ENCODE measurements at regions not wholly inside any gene's neighbourhood (a gene's known extent, or its start where the extent isn't known, plus 50 kb on each side); places are given as distances from the start of the nearest gene placed in this dataset.

DNA sequence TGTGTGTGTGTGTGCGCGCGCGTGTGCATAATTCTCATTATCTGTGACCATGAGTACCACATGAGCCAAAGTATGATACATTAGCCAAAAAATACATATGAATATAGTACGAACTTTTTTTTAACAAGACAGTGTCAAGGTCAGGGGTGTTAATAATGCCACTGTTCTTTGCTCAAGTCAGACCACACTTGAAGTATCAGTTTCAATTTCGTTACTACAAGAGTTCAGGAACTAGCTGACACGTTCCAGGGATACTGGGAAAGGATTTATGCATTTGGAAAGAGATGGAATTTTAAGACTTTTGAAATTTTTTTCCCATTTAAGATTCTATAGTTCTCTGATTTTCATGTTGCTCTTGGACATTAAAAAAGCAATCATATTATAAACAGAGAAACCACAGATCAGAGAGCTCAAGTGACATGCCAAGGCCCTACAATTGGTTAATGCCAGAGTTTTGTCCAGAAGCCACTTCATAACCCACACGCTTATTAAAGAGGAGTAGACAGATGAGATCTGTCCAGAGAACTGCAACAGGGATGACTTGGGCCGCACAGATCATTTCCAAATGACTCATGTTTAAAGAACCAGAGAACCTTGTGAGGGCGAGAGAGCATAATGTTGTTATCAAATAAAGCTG is 718.8 kb upstream of the SGCG start:
- DNase-seq, result no peak

DNA sequence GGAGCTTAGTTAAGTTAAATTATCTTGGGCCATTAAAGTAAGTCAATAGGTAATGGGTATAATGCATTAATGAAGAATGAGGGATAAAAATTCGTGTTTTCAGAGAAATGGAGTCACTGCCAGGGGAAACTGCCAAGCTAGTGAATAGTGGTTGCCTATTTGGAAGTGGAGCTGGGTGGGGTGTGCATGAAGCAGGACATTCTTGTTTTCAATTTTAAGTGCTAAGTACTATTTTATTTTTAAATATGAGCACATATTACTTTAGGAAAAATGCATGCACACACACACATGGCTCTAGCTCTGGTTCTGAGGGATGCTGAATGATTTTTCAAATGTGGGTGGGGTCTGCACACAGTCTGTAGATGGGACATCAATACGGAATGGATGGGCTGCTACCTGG is 717.7 kb upstream of the SGCG start:
- no peak for DNase-seq

DNA sequence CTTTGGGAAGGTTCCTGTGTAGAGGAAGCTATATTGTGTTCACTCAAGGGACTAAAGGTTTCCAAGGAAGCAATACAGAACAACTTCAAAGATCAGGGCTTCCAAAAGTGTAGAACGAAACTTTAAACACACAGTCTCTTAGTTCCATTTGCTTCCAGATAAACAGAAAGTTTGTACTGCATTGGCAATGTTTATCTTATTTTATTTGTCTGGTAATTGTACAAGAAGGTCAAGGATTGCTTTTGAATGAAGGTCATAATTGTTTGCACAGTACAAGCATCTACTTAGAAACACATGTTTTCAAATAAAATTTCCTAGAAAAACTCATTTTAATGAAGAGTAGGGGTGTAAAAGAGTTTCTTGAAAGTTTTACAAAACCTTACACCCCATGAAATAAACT is 712.7 kb upstream of the SGCG start:
- no peak for DNase-seq

- DNase-seq, result no peak
These were observed 712.0 kb upstream of the SGCG start for GRCh38 chr13:22468824-22469223.

DNA sequence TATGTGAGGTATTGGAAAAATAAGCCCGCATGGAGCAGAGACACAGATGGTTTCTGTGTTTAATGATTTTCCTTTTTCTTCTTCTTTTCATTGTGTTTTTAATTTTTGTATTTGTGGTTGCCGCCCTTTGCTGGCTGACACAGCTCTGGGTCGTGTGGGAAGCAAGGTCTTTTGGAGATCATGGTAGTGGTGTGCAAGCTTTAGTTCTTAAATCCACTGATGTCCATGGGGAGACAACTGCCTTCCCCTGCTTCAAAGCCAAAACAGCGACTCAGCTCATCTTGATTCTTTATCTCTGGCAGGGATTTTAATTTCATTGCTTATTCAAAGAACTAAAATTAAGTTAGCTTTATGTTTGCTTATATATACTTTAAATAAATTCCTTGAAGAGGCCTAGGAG is 711.3 kb upstream of the SGCG start:
- no peak for DNase-seq

GRCh38 chr13:22470075-22470474 is 710.7 kb upstream of the SGCG start:
- DNase-seq, result no peak

GRCh38 chr13:22482496-22483000 is 698.2 kb upstream of the SGCG start:
- no peak for DNase-seq

DNA sequence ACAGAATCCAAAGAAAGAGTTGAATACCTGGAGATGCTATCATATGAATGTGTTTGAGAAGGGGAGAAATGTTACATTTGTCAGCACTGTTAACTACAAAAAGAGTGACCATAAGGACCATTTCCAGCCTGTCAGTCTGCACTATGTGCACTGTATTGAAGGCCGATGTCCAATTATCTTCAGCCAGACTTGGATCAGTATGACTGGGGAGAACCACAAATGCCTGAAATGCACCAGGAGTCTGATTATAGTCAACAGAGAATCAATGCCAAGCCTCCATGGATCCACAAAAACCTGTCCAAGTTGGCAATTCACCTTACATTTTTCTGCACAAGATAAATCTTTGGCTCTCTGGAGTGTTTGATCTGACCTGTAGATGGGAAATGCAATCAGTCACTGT is 697.5 kb upstream of the SGCG start:
- DNase-seq, result no peak

GRCh38 chr13:22486490-22486889 is 694.3 kb upstream of the SGCG start:
- no peak for DNase-seq

DNA sequence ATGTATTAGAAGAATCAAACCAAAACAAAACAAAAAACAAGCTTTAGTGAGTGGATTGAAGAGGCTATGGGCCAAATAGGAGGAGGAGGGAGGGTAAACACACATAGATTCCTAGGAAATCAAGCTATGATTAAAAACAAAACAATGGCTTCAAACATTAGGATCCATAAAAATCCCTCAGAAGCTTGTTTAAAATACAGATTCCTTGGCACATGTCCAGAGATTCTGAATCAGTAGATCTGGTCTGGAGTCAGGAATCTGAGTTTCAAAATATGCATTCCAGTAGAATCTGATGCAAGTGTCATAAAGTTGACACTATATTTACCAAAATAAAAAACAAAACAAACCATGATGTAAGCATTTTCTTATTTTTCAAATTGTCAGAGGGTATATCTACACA is 692.8 kb upstream of the SGCG start:
- no peak for DNase-seq

GRCh38 chr13:22489771-22490170 is 691.0 kb upstream of the SGCG start:
- no peak for DNase-seq

DNA sequence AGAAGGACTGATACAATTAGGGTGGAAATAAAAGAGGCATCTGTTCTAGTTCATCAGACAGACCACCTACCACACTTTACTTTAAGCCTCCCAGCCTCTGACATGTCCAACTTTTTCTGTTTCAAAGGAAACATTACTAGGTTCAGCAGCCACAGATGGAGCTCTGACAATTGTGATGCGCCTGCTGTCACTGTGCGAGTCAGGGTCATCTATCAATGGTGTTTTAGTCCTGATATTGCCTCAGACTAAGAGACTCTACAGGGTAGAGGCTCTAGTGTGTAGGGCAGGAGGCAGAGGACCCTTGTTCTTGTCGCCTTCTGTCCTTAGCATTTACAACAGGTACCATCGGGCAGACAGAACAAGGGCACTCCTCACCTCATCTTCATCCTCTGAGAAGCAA is 685.0 kb upstream of the SGCG start:
- no peak for DNase-seq

DNA sequence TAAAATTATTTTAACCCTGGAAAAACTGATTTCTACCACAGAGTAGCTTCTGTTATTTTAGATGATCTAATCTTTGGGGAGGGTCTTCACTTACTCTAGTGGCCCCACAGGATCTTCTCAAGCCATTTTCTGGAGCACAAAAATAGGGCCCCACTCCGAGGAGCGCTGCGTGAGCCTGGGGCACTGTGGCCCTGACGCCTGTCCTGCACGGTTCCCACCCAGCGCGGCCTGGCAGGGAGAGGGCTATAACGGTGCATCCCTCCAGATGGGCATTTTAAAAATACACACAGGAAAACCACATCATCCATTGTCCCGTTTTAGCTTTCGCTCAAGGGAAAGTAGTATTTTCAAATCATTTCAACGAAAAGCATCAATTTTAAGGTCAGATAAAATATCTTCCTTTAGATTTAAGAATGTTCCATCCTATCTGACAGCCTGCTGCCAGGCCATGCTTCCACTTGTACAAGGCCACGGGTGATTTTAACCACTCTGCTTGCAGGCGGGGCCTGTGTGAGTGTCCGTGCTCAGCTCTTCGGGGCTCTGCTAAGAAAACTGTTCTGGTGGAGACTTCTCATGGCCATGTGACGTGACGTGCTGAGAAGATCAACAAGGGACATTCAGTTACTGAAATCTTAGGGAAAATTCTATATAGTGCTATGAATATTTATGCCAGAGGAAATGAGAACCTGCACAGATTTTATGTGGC is 683.8 kb upstream of the SGCG start:
- no peak for DNase-seq

DNA sequence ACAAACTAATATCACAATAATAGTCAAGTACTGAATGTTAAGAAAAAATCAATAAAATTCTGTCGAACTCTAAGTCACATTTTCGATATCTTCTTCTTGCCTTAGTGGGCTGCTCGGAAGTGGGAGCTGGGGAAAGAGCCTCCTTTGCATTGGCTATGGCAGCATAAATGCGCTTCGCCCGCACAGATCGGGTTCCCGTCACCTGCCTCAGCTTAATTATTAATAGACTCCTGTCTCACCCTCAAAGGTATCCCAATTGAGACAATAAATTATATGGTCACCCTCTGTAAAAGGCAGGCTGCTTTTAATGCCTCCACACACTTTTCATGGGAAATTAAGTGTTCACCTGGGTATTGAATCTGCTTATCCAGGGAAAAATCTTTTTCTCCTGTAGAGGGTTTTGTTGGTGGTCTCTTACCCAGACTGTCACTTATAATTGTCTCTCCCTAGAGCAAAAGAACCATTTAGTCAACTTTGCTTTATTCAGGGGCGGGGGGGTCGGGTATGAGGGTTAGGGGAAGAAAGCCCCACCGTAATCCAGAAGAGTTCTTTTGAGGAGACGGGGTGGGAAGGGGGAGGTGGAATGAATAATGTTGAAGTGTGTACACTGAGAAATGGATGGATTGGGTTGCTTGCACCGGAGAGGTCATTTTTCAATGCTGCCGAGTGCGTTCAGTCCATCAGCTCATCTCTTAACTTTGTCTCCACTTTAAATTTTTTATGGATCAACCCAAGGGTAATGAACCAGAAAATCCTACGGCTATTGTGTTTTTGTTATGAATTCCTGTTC is 682.6 kb upstream of the SGCG start:
- DNase-seq, result no peak

DNA sequence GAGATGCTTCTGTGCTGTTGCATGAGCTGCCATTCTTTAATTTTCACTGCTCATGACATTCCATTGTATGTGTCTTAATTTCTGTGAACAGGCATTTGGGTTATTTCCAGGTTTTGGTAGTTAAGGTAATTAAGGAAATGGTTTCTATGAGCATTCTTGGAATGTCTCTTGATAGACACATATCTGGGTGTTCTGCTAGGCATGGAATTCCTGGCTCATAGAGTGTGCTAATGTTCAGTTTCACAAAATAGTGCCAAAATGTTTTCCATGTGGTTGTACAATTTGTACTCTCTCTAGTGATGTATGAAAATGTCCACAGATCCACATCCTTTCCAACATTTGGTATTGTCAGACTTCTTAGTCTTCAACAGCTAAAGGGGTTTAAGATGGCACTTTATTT is 680.9 kb upstream of the SGCG start:
- no peak for DNase-seq

DNA sequence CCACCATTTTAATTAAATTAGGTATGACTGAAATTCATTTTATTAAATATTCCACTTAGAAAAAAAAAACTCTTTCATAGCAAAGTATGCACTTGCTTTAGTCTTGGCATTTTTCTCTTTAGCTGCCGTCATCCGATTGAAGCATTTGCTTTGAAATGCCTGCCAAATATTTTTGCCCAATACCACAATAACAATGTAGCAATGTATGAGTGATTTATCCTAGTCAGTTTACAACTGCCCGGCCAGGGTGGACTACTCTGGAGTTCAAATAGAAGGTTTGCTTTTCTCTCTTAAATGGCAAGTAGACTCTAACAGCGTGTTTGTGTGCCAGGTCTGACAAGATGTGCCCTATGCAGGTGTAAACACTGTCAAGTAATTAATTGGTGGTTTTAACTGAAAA is 675.3 kb upstream of the SGCG start:
- no peak for DNase-seq

DNA sequence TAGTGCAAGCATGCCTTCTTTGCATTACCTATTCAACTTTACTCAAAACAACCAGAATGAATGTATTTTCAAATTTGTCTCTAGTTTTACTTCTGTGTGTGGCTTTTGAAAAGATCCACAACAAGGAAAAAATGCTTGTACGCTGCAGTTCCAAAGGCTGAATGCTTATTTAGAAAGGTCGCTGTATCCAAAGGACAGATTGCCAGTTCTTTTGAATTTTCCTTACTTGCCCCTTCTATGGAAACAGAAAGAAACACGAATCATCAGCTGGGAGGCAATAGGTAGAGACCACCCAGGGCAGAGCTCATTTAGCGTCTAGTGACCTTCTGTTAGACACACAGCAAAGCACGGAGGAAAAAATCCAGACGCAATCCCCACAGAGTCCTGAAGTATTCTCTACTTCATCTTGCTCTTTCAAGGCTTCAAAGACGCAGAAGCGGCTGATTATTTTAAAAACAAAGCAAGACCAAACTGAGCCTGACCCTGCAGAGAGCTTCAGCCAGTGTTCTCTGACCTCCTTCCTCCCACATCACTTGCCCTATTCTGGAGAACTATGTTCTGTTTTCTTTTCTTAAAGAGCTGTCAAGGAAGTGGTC is 674.6 kb upstream of the SGCG start:
- no peak for DNase-seq

GRCh38 chr13:22517544-22517943 is 663.2 kb upstream of the SGCG start:
- DNase-seq, result no peak

GRCh38 chr13:22536851-22537250 is 643.9 kb upstream of the SGCG start:
- DNase-seq, result no peak

DNA sequence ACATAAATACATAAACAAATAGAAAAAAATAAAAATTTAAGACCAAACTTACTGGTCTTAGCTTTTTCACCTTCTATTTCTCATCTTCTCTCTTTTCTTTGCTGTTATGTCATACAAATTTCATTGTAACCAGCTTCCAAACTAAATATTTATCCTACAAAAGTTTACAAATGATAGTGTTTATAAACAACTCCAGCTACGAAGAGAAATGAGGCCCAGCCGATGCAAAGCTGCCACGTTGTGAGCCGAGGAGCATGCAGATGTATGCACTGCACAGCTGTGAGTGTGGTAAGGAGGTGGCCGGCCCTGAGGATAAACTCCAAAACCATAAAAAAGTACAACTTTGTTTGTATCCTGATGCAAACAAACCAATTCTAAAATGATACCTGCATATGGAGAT is 642.4 kb upstream of the SGCG start:
- DNase-seq, result no peak

GRCh38 chr13:22549126-22549525 is 631.7 kb upstream of the SGCG start:
- DNase-seq, result no peak

- no peak for DNase-seq
These were observed 619.2 kb upstream of the SGCG start for GRCh38 chr13:22561581-22561980.

DNA sequence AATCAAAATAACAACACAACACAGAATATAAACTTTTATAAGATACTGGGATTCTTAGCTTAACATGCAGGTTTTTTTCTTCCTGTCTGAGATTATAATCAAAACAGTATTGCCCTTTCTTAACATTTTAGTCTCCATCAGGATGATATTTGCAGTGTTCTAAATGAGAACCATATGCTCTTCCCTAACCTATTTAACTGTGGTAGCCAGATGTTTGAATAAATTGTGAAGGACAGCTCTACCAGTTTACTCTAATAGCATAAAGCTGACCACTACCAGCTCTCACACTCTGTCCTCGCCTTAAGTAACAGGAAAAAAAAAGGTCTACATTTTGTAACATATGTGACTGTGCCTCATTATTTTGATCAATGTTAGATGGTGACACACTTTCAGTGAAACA is 618.7 kb upstream of the SGCG start:
- no peak for DNase-seq

GRCh38 chr13:22563272-22563671 is 617.5 kb upstream of the SGCG start:
- DNase-seq, result no peak

All from CD4-positive, alpha-beta T cell treated with Interleukin-6 for 4 hours (primary cell).